ENCODE measurements at regions not wholly inside any gene's neighbourhood (a gene's known extent, or its start where the extent isn't known, plus 50 kb on each side); places are given as distances from the start of the nearest gene placed in this dataset.

DNA sequence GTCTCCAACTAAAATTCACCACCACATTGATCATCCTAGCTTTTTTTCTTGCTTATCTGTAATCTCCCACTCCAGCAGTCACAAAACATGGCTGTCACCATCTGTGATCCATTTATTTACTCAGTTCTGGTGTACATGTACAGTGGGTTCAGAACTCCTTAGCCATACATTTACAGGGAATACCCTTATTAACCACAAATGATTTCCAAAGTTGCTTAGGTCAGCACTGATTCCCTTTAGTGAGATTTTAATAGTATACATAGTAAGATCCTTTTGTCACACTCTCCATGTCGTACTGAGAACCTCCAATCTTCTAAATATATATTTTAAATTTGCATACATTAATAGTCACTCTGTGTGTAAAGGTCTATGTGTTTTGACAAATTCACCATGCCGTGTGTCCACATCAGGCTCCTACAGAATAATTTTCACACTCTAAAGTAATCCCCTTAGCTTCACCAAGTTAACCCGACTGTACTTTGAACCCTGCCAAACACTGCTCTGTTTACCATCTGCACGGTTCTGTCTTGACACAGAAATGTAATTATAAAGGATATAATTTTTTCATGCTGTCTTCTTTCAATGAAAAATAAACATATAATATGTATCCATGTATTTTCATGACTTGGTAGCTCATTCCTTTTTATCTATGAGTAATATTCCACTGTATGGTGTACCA is 473.6 kb upstream of the ZP4 start:
- ATAC-seq (no peak), DNase-seq (no peak)
- H3K27ac ChIP-seq: no peak overlapping the region
- peaks cover 0 to 1% of the 10 kb centered on the region in 2 donors for H3K9me3 ChIP-seq
- intact Hi-C loops (cut with DNase I): no loop called here
- TF ChIP-seq, protein P1, sequence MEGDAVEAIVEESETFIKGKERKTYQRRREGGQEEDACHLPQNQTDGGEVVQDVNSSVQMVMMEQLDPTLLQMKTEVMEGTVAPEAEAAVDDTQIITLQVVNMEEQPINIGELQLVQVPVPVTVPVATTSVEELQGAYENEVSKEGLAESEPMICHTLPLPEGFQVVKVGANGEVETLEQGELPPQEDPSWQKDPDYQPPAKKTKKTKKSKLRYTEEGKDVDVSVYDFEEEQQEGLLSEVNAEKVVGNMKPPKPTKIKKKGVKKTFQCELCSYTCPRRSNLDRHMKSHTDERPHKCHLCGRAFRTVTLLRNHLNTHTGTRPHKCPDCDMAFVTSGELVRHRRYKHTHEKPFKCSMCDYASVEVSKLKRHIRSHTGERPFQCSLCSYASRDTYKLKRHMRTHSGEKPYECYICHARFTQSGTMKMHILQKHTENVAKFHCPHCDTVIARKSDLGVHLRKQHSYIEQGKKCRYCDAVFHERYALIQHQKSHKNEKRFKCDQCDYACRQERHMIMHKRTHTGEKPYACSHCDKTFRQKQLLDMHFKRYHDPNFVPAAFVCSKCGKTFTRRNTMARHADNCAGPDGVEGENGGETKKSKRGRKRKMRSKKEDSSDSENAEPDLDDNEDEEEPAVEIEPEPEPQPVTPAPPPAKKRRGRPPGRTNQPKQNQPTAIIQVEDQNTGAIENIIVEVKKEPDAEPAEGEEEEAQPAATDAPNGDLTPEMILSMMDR (IDR thresholded peaks at IDR 0.05): no peak
- H3K4me1 ChIP-seq: no peaks in the 10 kb centered on the region
- no peaks in the 10 kb centered on the region for H3K27me3 ChIP-seq
- H3K36me3 ChIP-seq: no peaks in the 10 kb centered on the region
- H3K4me3 ChIP-seq: no peak overlapping the region

DNA sequence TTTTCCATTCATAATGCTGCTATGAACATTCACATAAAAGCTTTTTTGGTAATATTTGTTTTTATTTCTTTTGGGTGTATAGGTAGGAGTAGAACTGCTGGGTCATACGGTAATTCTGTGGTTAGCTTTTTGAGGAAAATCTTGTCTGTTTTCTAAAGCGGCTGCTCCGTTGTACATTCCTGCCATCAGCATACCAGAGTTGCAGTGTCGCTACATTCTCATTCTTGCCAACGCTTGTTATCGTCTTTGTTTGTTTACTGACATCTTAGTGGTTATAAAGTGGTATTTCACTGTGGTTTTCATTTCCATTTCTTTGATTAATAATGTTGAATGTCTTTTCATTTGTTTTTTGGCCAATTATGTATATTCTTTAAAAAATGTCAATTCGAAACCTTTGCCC is 469.8 kb upstream of the ZP4 start:
- DNase-seq (no peak), ATAC-seq (no peak)
- Histone ChIP-seq H3K27me3 (no peaks in the 10 kb centered on the region), H3K9me3 (peaks cover 0 to 2% of the 10 kb centered on the region in 2 donors), H3K36me3 (no peaks in the 10 kb centered on the region), H3K4me3 (no peak overlapping the region), H3K4me1 (no peaks in the 10 kb centered on the region), H3K27ac (no peak overlapping the region)
- TF ChIP-seq, protein P1 (IDR thresholded peaks at IDR 0.05): no peak
- intact Hi-C loops (cut with DNase I): no loop called here

DNA sequence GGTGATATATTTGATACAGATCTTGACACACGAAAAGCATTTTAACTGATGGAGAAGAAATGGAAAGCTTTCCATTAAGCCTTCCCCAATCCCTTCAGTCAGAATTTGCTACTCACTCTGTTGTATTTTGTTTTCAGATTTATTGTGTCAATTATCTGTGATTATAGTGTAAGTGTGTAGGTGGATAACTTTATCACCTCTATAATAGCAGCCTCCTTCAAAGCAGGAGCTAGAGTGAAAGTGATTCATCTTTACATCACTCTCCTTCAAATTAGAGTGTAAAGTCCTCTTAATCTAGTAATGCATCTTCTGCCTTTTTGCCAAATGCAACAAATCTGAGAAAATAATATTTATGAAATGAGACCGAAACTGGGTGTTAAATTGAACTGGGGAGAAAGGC is 459.7 kb upstream of the ZP4 start:
- intact Hi-C loops (cut with DNase I): no loop called here
- no peak for DNase-seq
- H3K4me3 ChIP-seq: no peak overlapping the region
- TF ChIP-seq, protein P1 (IDR thresholded peaks at IDR 0.05): no peak
- H3K4me1 ChIP-seq: no peaks in the 10 kb centered on the region
- H3K36me3 ChIP-seq: no peaks in the 10 kb centered on the region
- no peaks in the 10 kb centered on the region for H3K9me3 ChIP-seq
- H3K27me3 ChIP-seq: no peaks in the 10 kb centered on the region
- no peak for ATAC-seq
- H3K27ac ChIP-seq: no peak overlapping the region

DNA sequence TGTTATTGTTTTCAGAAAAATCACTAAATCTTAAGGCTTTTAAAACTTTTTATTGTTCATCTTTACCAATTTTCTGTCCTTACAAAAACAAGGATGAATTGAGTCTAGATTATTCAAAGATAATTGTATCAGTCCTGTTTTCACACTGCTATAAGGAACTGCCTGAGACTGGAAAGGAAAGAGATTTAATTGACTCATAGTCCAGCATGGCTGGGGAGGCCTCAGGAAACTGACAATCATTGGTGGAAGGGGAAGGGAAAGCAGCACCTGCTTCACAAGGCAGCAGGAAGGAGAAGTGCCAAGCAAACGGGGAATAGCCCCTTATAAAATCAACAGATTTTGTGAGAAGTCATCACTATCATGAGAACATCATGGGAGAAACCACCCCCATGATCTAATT is 455.6 kb upstream of the ZP4 start:
- Histone ChIP-seq H3K4me1 (no peaks in the 10 kb centered on the region), H3K9me3 (no peaks in the 10 kb centered on the region), H3K4me3 (no peak overlapping the region), H3K27me3 (no peaks in the 10 kb centered on the region), H3K36me3 (no peaks in the 10 kb centered on the region), H3K27ac (no peak overlapping the region)
- intact Hi-C loops (cut with DNase I): no loop called here
- DNase-seq: no peak
- TF ChIP-seq, protein P1 (IDR thresholded peaks at IDR 0.05): no peak
- ATAC-seq: no peak

DNA sequence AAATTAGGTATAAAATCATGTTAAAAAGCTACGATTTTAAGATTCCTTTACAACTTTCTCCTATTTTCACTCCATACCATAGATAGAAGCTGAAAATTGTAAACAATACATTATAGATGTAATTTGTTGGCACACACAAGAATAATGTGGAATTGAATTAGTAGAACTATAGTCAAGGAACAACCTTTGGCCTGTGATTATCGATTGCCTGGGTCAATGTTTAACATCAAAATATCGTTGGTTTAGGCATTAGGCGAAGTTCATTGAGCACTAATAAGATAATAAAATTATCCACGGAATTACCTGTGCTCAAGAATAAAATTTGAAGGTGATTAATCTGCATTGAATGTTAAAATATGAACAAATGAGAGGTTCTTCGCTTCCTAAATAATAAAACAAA is 455.1 kb upstream of the ZP4 start:
- intact Hi-C loops (cut with DNase I): no loop called here

More for the DNA sequence above, 455.1 kb upstream of the ZP4 start:
- Histone ChIP-seq H3K4me1 (no peaks in the 10 kb centered on the region), H3K9me3 (no peaks in the 10 kb centered on the region), H3K27me3 (no peaks in the 10 kb centered on the region), H3K36me3 (no peaks in the 10 kb centered on the region), H3K27ac (no peak overlapping the region), H3K4me3 (no peak overlapping the region)
- TF ChIP-seq, protein P1 (IDR thresholded peaks at IDR 0.05): no peak
- ATAC-seq (no peak), DNase-seq (no peak)
